ENCODE measurements at regions not wholly inside any gene's neighbourhood (a gene's known extent, or its start where the extent isn't known, plus 50 kb on each side); places are given as distances from the start of the nearest gene placed in this dataset.

DNA sequence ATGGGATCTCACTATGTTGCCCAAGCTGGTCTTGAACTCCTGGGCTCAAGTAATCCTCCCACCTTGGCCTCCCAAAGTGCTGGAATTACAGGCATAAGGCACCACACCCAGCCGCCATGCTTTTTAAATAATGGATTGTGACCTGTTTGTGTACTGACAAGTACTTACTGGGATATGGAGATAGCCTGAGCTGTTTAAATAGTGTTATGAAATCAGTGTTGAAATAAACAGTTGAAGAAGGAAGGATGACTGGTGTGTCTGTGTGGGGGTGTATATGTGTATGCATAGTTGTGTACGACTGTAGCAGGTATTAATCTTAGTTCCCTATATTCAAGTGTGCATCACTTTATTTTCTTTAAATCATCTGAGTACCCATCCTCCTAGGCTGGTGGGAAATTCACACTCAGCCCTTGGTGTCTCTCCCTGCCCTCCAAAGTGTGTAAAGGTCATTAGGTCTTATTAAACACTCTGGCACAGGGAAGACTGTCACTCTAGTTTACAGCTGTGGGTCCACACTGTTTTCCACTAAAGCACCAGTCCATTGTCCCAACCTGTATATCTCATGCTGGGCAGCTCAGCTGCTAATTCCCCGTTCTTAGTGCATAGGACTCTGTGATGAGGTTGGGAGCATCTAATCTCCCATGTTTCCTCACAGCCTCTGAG lies 91.0 kb downstream of the SNX18 start:
- TF ChIP-seq EZH2 (IDR thresholded peaks at IDR 0.05; ENCODE audit: low read length, unreplicated experiment) (no peak), EZH2phosphoT487 (IDR thresholded peaks at IDR 0.05; ENCODE audit: borderline replicate concordance, low read length) (no peak)
- TF ChIP-seq, protein P1, sequence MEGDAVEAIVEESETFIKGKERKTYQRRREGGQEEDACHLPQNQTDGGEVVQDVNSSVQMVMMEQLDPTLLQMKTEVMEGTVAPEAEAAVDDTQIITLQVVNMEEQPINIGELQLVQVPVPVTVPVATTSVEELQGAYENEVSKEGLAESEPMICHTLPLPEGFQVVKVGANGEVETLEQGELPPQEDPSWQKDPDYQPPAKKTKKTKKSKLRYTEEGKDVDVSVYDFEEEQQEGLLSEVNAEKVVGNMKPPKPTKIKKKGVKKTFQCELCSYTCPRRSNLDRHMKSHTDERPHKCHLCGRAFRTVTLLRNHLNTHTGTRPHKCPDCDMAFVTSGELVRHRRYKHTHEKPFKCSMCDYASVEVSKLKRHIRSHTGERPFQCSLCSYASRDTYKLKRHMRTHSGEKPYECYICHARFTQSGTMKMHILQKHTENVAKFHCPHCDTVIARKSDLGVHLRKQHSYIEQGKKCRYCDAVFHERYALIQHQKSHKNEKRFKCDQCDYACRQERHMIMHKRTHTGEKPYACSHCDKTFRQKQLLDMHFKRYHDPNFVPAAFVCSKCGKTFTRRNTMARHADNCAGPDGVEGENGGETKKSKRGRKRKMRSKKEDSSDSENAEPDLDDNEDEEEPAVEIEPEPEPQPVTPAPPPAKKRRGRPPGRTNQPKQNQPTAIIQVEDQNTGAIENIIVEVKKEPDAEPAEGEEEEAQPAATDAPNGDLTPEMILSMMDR (conservative IDR thresholded peaks at IDR 0.05; ENCODE audit: low read depth, low read length), result no peak
